ENCODE measurements at regions not wholly inside any gene's neighbourhood (a gene's known extent, or its start where the extent isn't known, plus 50 kb on each side); places are given as distances from the start of the nearest gene placed in this dataset.

- Histone ChIP-seq H3K4me2 (no peak overlapping the region), H3K27ac (no peak overlapping the region), H3K4me1 (no peaks in the 10 kb centered on the region), H3K4me3 (no peak overlapping the region), H3K9me3 (no peaks in the 10 kb centered on the region)
- ChIA-PET POLR2A (no interaction called here), CTCF (no interaction called here)
- DNase-seq (ENCODE audit: low read depth in 1 of 2, low spot score in 1 of 2) (no peak), ATAC-seq (no peak), FAIRE-seq (no peak)
- WGBS (ENCODE audit: missing lambda C conversion rate) = 0% methylated on average over 1 of the region's 1 CpG
- no peak for TF ChIP-seq MYC (IDR thresholded peaks at IDR 0.05; ENCODE audit: borderline replicate concordance, low read length)
- no peak for TF ChIP-seq HOXB5 (CRISPR knock-in tag; IDR thresholded peaks at IDR 0.05)
- TF ChIP-seq HMGXB4 (CRISPR knock-in tag; IDR thresholded peaks at IDR 0.05; ENCODE audit: borderline replicate concordance) = no peak
- TF ChIP-seq RFX5 (IDR thresholded peaks at IDR 0.05) = no peak
- TF ChIP-seq TFCP2L1 (CRISPR knock-in tag; IDR thresholded peaks at IDR 0.05) = no peak
- no peak for TF ChIP-seq RCOR1 (IDR thresholded peaks at IDR 0.05; ENCODE audit: low read depth, low read length)
- TF ChIP-seq POLR2AphosphoS2 (conservative IDR thresholded peaks at IDR 0.05; ENCODE audit: low read length) = no peak
- TF ChIP-seq KDM1A (IDR thresholded peaks at IDR 0.05; ENCODE audit: low read depth) = no peak
- no peak for TF ChIP-seq ZFP36 (IDR thresholded peaks at IDR 0.05; ENCODE audit: borderline replicate concordance, partially characterized antibody)
- no peak for TF ChIP-seq CHD2 (IDR thresholded peaks at IDR 0.05; ENCODE audit: low read length, partially characterized antibody)
- TF ChIP-seq HOXA7 (CRISPR knock-in tag; IDR thresholded peaks at IDR 0.05) = no peak
- no peak for TF ChIP-seq NPAS2 (CRISPR knock-in tag; IDR thresholded peaks at IDR 0.05; ENCODE audit: borderline replicate concordance)
- no peak for TF ChIP-seq MAFK (IDR thresholded peaks at IDR 0.05; ENCODE audit: partially characterized antibody)
- TF ChIP-seq NR3C1 (IDR thresholded peaks at IDR 0.05) = no peak
- TF ChIP-seq EP300 (IDR thresholded peaks at IDR 0.05) = no peak
- TF ChIP-seq ZC3H11A (IDR thresholded peaks at IDR 0.05) = no peak
- TF ChIP-seq MAX (IDR thresholded peaks at IDR 0.05) = no peak
- no peak for TF ChIP-seq SMC3 (IDR thresholded peaks at IDR 0.05)
Measured at GRCh38 chr5:152282331-152282730, 122.7 kb downstream of the NMUR2 start.

GRCh38 chr5:152277936-152278335, 127.1 kb downstream of the NMUR2 start:
- DNase-seq (ENCODE audit: low read depth in 1 of 2, low spot score in 1 of 2) (no peak), ATAC-seq (no peak), FAIRE-seq (no peak)
- no peaks in the 10 kb centered on the region for H3K9me3 ChIP-seq
- ChIA-PET POLR2A (no interaction called here), CTCF (no interaction called here)
- no peaks in the 10 kb centered on the region for H3K4me1 ChIP-seq
- no peak overlapping the region for H3K4me3 ChIP-seq
- WGBS (ENCODE audit: missing lambda C conversion rate) = 0% methylated on average over 2 of the region's 2 CpGs
- no peak overlapping the region for H3K4me2 ChIP-seq
- TF ChIP-seq JUNB (IDR thresholded peaks at IDR 0.05) = no peak
- no peak for TF ChIP-seq HES2 (IDR thresholded peaks at IDR 0.05)
- TF ChIP-seq CEBPB (IDR thresholded peaks at IDR 0.05) = no peak
- no peak for TF ChIP-seq FOSB (CRISPR knock-in tag; IDR thresholded peaks at IDR 0.05)
- TF ChIP-seq ESRRA (IDR thresholded peaks at IDR 0.05; ENCODE audit: borderline replicate concordance, low read length) = no peak
- no peak for TF ChIP-seq HEYL (CRISPR knock-in tag; IDR thresholded peaks at IDR 0.05)
- TF ChIP-seq ZNF302 (CRISPR knock-in tag; IDR thresholded peaks at IDR 0.05) = no peak
- TF ChIP-seq EHF (CRISPR knock-in tag; IDR thresholded peaks at IDR 0.05) = no peak
- TF ChIP-seq KDM5A (IDR thresholded peaks at IDR 0.05) = no peak
- no peak for TF ChIP-seq HOXB5 (CRISPR knock-in tag; IDR thresholded peaks at IDR 0.05)
- TF ChIP-seq BCL3 (IDR thresholded peaks at IDR 0.05) = no peak
- TF ChIP-seq FOXS1 (CRISPR knock-in tag; IDR thresholded peaks at IDR 0.05) = no peak
- H3K27ac ChIP-seq = no peak overlapping the region
